ENCODE measurements at regions not wholly inside any gene's neighbourhood (a gene's known extent, or its start where the extent isn't known, plus 50 kb on each side); places are given as distances from the start of the nearest gene placed in this dataset.

GRCh38 chr18:35862119-35862640 is 110.3 kb upstream of the RMP24 start:
- TF ChIP-seq CTCF (IDR thresholded peaks at IDR 0.05) (no peak), POLR2AphosphoS5 (IDR thresholded peaks at IDR 0.05) (no peak), EP300 (IDR thresholded peaks at IDR 0.05; ENCODE audit: low read depth) (no peak)

Measured in transverse colon (tissue), 4 donors.